Transverse colon (tissue), 4 donors: ENCODE measurements at regions not wholly inside any gene's neighbourhood (a gene's known extent, or its start where the extent isn't known, plus 50 kb on each side); places are given as distances from the start of the nearest gene placed in this dataset.

ENCODE experiments used
- DNase-seq: peaks from one replicate; pipeline ENCODE4 v3.0.0-alpha.2; 2019
- H3K27ac ChIP-seq, 4 donors: fragments of 200-600 bp; sonication (generic); 2 replicates each; pipeline ENCODE4 v1.5.1; 2016 to 2018; ENCODE audit warnings: inconsistent platforms in 4 of 4
- H3K27me3 ChIP-seq: fragments of 200-600 bp; sonication (generic); 2 replicates; pipeline ENCODE4 v1.5.1; 2017; ENCODE audit warnings: inconsistent platforms
- H3K36me3 ChIP-seq, 4 donors: fragments of 200-600 bp; sonication (generic); 2 replicates each; pipeline ENCODE4 v1.5.1; 2017 to 2019; ENCODE audit warnings: inconsistent platforms in 4 of 4
- H3K4me1 ChIP-seq, 4 donors: fragments of 200-600 bp; sonication (generic); 2 replicates each; pipeline ENCODE4 v1.5.1; 2017 to 2020; ENCODE audit warnings: inconsistent platforms in 4 of 4
- H3K4me3 ChIP-seq, 4 donors: fragments of 200-600 bp; sonication (generic); 1 replicate in 1 of 4; 2 replicates in 3 of 4; pipeline versions ENCODE4 v1.5.1 to v1.6.1; 2017 to 2019; ENCODE audit warnings: inconsistent platforms in 4 of 4
- H3K9me3 ChIP-seq, 2 donors: fragments of 200-600 bp; sonication (generic); 2 replicates each; pipeline ENCODE4 v1.5.1; 2017 to 2019; ENCODE audit warnings: inconsistent platforms in 2 of 2
- CTCF ChIP-seq, 5 experiments: fragments of 200-600 bp in 3 of 5; fragments of 450-650 bp in 2 of 5; sonication (generic) in 3 of 5; IDR thresholded peaks; 1 replicate in 2 of 5; 2 replicates in 3 of 5; pipeline ENCODE4 v1.5.1; 2016 to 2017; ENCODE audit warnings: antibody characterized with exemption in 5 of 5, inconsistent platforms in 3 of 5, mild to moderate bottlenecking in 2 of 5, moderate library complexity in 1 of 5
- EP300 ChIP-seq: sonication (generic); formaldehyde crosslinking; IDR thresholded peaks from one replicate; pipeline ENCODE4 v1.6.1; 2017; ENCODE audit warnings: antibody characterized with exemption, low read depth
- POLR2A ChIP-seq: fragments of 450-650 bp; IDR thresholded peaks from one replicate; pipeline ENCODE4 v1.6.1; 2016; ENCODE audit warnings: antibody characterized with exemption, mild to moderate bottlenecking, moderate library complexity
- POLR2AphosphoS5 ChIP-seq, 3 donors: sonication (generic); formaldehyde crosslinking; IDR thresholded peaks; one replicate each; pipeline ENCODE4 v1.6.1; 2016; ENCODE audit warnings: antibody characterized with exemption in 3 of 3
- WGBS, 2 donors: methylation state at CpG; one replicate each; pipeline ENCODE4 v1.1.5; 2018; ENCODE audit warnings: low coverage in 1 of 2; 5-methylcytosine and 5-hydroxymethylcytosine counted together
- in situ Hi-C, 4 donors: fragments of 200-750 bp; cut with MboI; loops; one replicate each; pipeline versions ENCODE4 v1.15.0 to v1.15.1; 2017; ENCODE audit warnings: low sequenced_read_pairs in 3 of 4, low pct_ligation_motif_present in 1 of 4, low pct_unique_long_range_greater_than_20kb in 1 of 4
- intact Hi-C: fragments of 100-400 bp; cut with DNase I; formaldehyde crosslinking; loops from one replicate; pipeline ENCODE4 v1.15.1; 2023; ENCODE audit warnings: low total_unique reads

GRCh38 chr16:80233097-80233835 lies 307.5 kb upstream of the DYNLRB2 start:
- no peak overlapping the region for H3K27ac ChIP-seq
- H3K4me3 ChIP-seq, result no peak overlapping the region
- no peak for DNase-seq
- TF ChIP-seq POLR2AphosphoS5 (IDR thresholded peaks at IDR 0.05) (no peak), POLR2A (no peak), EP300 (no peak)
- no peaks in the 10 kb centered on the region for H3K36me3 ChIP-seq
- no peaks in the 10 kb centered on the region for H3K9me3 ChIP-seq
- in situ Hi-C loops, result no loop called here
- no peaks in the 10 kb centered on the region for H3K4me1 ChIP-seq
- WGBS, 2 donors, result 68 to 73% methylated on average over 4 to 8 of the region's 8 CpGs
- intact Hi-C loops, result no loop called here
- H3K27me3 ChIP-seq, result no peaks in the 10 kb centered on the region

GRCh38 chr16:80231888-80232287 lies 308.9 kb upstream of the DYNLRB2 start:
- Histone ChIP-seq H3K27ac (no peak overlapping the region), H3K27me3 (no peaks in the 10 kb centered on the region), H3K4me1 (no peaks in the 10 kb centered on the region), H3K9me3 (peaks cover 0 to 1% of the 10 kb centered on the region in 2 donors), H3K4me3 (no peak overlapping the region), H3K36me3 (no peaks in the 10 kb centered on the region)
- no peak for DNase-seq
- intact Hi-C loops (no loop called here), in situ Hi-C loops (no loop called here)
- WGBS, 2 donors, result 58 to 94% methylated on average over 3 of the region's 3 CpGs
- TF ChIP-seq CTCF (IDR thresholded peaks at IDR 0.05) (no peak), EP300 (no peak), POLR2A (no peak), POLR2AphosphoS5 (IDR thresholded peaks at IDR 0.05) (no peak)

GRCh38 chr16:80231121-80231520 lies 309.7 kb upstream of the DYNLRB2 start:
- in situ Hi-C loops (no loop called here), intact Hi-C loops (no loop called here)
- no peaks in the 10 kb centered on the region for H3K4me1 ChIP-seq
- H3K27me3 ChIP-seq, result no peaks in the 10 kb centered on the region
- H3K9me3 ChIP-seq, result peaks cover 4 to 9% of the 10 kb centered on the region in 2 donors
- TF ChIP-seq CTCF (IDR thresholded peaks at IDR 0.05) (no peak), EP300 (no peak), POLR2A (no peak), POLR2AphosphoS5 (IDR thresholded peaks at IDR 0.05) (no peak)
- DNase-seq, result no peak
- H3K4me3 ChIP-seq, result no peak overlapping the region
- no peak overlapping the region for H3K27ac ChIP-seq
- H3K36me3 ChIP-seq, result no peaks in the 10 kb centered on the region

GRCh38 chr16:80230328-80231120 lies 310.3 kb upstream of the DYNLRB2 start:
- H3K36me3 ChIP-seq, result no peaks in the 10 kb centered on the region
- H3K27me3 ChIP-seq, result no peaks in the 10 kb centered on the region
- H3K4me3 ChIP-seq, result no peak overlapping the region
- DNase-seq, result no peak
- intact Hi-C loops, result no loop called here
- WGBS, 2 donors, result 67 to 75% methylated on average over 2 to 4 of the region's 4 CpGs
- H3K9me3 ChIP-seq, result peaks cover 7 to 9% of the 10 kb centered on the region in 2 donors
- in situ Hi-C loops, result no loop called here
- no peak for TF ChIP-seq CTCF (IDR thresholded peaks at IDR 0.05)
- H3K4me1 ChIP-seq, result no peaks in the 10 kb centered on the region
- H3K27ac ChIP-seq, result no peak overlapping the region
